Keratinocyte (primary cell): ENCODE measurements at regions not wholly inside any gene's neighbourhood (a gene's known extent, or its start where the extent isn't known, plus 50 kb on each side); places are given as distances from the start of the nearest gene placed in this dataset.

Source experiments
- DNase-seq: peaks from one replicate; pipeline ENCODE4 v3.0.0-alpha.2; 2011; ENCODE audit warnings: low read depth, missing footprints, low spot score
- FAIRE-seq: peaks from 2 replicates; lab custom pipeline; 2011; peaks lifted over from hg19 to GRCh38; lab: Jason Lieb, UNC
- H2AFZ ChIP-seq: 2 replicates; pipeline ENCODE4 v1.6.0; 2012; ENCODE audit warnings: low read length, control low read depth, inconsistent platforms; ENCODE audit not compliant: control insufficient read depth
- H3K27ac ChIP-seq: 2 replicates; pipeline ENCODE4 v1.5.1; 2011; ENCODE audit warnings: low read length; ENCODE audit not compliant: control insufficient read depth, insufficient read depth
- H3K27me3 ChIP-seq: 3 replicates; pipeline ENCODE4 v1.6.0; 2011; ENCODE audit warnings: low read length; ENCODE audit not compliant: control insufficient read depth, insufficient read depth; ENCODE audit errors: extremely low read depth
- H3K36me3 ChIP-seq, 2 experiments: 2 replicates in 1 of 2; 3 replicates in 1 of 2; pipeline ENCODE4 v1.5.1; 2011; ENCODE audit warnings: low read length in 2 of 2, mild to moderate bottlenecking in 1 of 2; ENCODE audit not compliant: control insufficient read depth in 2 of 2, insufficient read depth in 2 of 2; ENCODE audit errors: extremely low read depth in 1 of 2
- H3K4me1 ChIP-seq: 3 replicates; pipeline ENCODE4 v1.5.1; 2011; ENCODE audit warnings: low read length; ENCODE audit not compliant: control insufficient read depth, insufficient read depth; ENCODE audit errors: extremely low read depth
- H3K4me2 ChIP-seq: 3 replicates; pipeline ENCODE4 v1.6.0; 2011; ENCODE audit warnings: low read depth, low read length; ENCODE audit not compliant: control insufficient read depth, insufficient read depth; ENCODE audit errors: extremely low read depth
- H3K4me3 ChIP-seq, 3 experiments: fragments of 200-600 bp in 1 of 3; sonication (generic) in 1 of 3; 2 replicates in 2 of 3; 3 replicates in 1 of 3; pipeline ENCODE4 v1.5.1; 2011 to 2016; ENCODE audit warnings: low read length in 3 of 3, mild to moderate bottlenecking in 3 of 3, control low read depth in 2 of 3, inconsistent platforms in 1 of 3, low read depth in 1 of 3, mixed read lengths in 1 of 3, mixed run types in 1 of 3, moderate library complexity in 1 of 3; ENCODE audit not compliant: control insufficient read depth in 2 of 3, insufficient read depth in 2 of 3; ENCODE audit errors: extremely low read depth in 1 of 3
- H3K79me2 ChIP-seq: 2 replicates; pipeline ENCODE4 v1.6.0; 2012; ENCODE audit warnings: low read length; ENCODE audit not compliant: control insufficient read depth, insufficient read depth
- H3K9ac ChIP-seq: 3 replicates; pipeline ENCODE4 v1.6.0; 2011; ENCODE audit warnings: low read length; ENCODE audit not compliant: control insufficient read depth, insufficient read depth; ENCODE audit errors: extremely low read depth
- H3K9me1 ChIP-seq: 3 replicates; pipeline ENCODE4 v1.6.0; 2011; ENCODE audit warnings: low read length; ENCODE audit not compliant: control insufficient read depth, insufficient read depth; ENCODE audit errors: extremely low read depth
- H3K9me3 ChIP-seq: 2 replicates; pipeline ENCODE4 v1.5.1; 2012; ENCODE audit warnings: low read depth, low read length; ENCODE audit not compliant: control insufficient read depth
- H4K20me1 ChIP-seq: 3 replicates; pipeline ENCODE4 v1.6.0; 2011; ENCODE audit warnings: low read length; ENCODE audit not compliant: control insufficient read depth, insufficient read depth; ENCODE audit errors: extremely low read depth
- EZH2 ChIP-seq: IDR thresholded peaks from one replicate; pipeline ENCODE4 v1.6.1; 2012; ENCODE audit warnings: inconsistent platforms, mild to moderate bottlenecking, low read length, moderate library complexity
- dilution Hi-C: fragments of 300-500 bp; cut with MboI; formaldehyde crosslinking; loops from one replicate; pipeline ENCODE4 v1.7.0; 2020; ENCODE audit warnings: low sequenced_read_pairs; ENCODE audit not compliant: extremely low pct_ligation_motif_present
- TF ChIP-seq, protein P1 (sequence below), 3 experiments: IDR thresholded peaks in 1 of 3; conservative IDR thresholded peaks in 1 of 3; optimal IDR thresholded peaks in 1 of 3; 2 replicates in 2 of 3; 3 replicates in 1 of 3; pipeline versions ENCODE3 to v1.5.1; 2011; ENCODE audit warnings: low read length in 3 of 3, mild to moderate bottlenecking in 3 of 3, moderate library complexity in 2 of 3, control low read depth in 1 of 3, inconsistent platforms in 1 of 3; ENCODE audit not compliant: insufficient read depth in 2 of 3; ENCODE audit errors: extremely low read depth in 1 of 3

DNA sequence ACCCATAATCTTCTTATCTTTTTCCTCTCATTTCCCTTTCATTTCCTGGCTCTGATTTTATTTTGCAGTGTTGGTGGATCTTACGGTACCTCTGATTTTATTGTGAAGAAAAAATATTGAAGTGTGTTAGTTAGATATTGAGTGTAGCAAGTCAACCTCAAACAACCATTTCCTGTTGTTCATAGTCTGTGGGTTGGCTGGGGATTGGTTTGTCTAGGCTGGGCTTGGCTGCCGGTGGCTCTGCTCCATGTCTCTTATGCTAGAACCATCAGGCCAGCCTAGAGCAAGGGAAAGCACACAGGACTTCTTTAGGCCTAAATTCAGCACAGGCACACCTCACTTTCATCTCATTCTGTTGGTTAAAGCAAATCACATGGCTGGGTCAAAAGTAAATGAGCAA is 383.1 kb upstream of the LCORL start:
- no peak overlapping the region for H2AFZ ChIP-seq
- H3K27ac ChIP-seq, result no peak overlapping the region
- no peaks in the 10 kb centered on the region for H3K36me3 ChIP-seq
- TF ChIP-seq, protein P1, sequence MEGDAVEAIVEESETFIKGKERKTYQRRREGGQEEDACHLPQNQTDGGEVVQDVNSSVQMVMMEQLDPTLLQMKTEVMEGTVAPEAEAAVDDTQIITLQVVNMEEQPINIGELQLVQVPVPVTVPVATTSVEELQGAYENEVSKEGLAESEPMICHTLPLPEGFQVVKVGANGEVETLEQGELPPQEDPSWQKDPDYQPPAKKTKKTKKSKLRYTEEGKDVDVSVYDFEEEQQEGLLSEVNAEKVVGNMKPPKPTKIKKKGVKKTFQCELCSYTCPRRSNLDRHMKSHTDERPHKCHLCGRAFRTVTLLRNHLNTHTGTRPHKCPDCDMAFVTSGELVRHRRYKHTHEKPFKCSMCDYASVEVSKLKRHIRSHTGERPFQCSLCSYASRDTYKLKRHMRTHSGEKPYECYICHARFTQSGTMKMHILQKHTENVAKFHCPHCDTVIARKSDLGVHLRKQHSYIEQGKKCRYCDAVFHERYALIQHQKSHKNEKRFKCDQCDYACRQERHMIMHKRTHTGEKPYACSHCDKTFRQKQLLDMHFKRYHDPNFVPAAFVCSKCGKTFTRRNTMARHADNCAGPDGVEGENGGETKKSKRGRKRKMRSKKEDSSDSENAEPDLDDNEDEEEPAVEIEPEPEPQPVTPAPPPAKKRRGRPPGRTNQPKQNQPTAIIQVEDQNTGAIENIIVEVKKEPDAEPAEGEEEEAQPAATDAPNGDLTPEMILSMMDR (optimal IDR thresholded peaks at IDR 0.05 in 1 of 3, IDR thresholded peaks at IDR 0.05 in 1 of 3, conservative IDR thresholded peaks at IDR 0.05 in 1 of 3; ENCODE audit: extremely low read depth in 1 of 3, insufficient read depth in 2 of 3, low read length in 3 of 3), result no peak
- TF ChIP-seq EZH2, result no peak
- H3K79me2 ChIP-seq, result no peaks in the 10 kb centered on the region
- no peak overlapping the region for H3K4me3 ChIP-seq
- no peak overlapping the region for H3K4me2 ChIP-seq
- no peaks in the 10 kb centered on the region for H3K9me1 ChIP-seq
- dilution Hi-C loops, result no loop called here
- FAIRE-seq (no peak), DNase-seq (no peak)
- no peak overlapping the region for H3K9ac ChIP-seq
- H3K27me3 ChIP-seq, result no peaks in the 10 kb centered on the region
- H3K4me1 ChIP-seq, result no peaks in the 10 kb centered on the region
- no peaks in the 10 kb centered on the region for H4K20me1 ChIP-seq
- no peaks in the 10 kb centered on the region for H3K9me3 ChIP-seq

DNA sequence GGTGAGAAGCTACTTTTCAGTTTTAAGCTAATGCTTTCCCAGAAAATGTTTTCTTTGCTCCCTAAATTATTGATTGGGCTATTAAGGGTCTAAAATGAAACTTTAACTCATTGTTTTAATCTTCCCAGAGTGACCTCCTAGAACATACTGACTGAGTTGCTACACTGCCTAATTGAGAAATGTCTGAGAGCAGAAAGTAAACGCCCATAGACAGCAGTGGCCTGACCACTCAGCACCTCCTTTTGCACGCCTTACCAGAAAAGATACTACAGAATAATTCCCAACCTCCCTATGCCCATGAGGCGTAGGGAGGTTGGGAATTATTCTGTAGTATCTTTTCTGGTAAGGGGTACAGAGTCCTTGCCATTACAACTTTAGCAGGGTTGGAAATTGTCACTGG is 381.8 kb upstream of the LCORL start:
- no peaks in the 10 kb centered on the region for H3K36me3 ChIP-seq
- H3K4me2 ChIP-seq, result no peak overlapping the region
- H3K4me1 ChIP-seq, result no peaks in the 10 kb centered on the region
- no peak for FAIRE-seq
- no peak overlapping the region for H2AFZ ChIP-seq
- no peak for DNase-seq
- dilution Hi-C loops, result no loop called here
- H3K79me2 ChIP-seq, result no peaks in the 10 kb centered on the region
- TF ChIP-seq EZH2, result no peak
- TF ChIP-seq, protein P1 (optimal IDR thresholded peaks at IDR 0.05 in 1 of 3, IDR thresholded peaks at IDR 0.05 in 1 of 3, conservative IDR thresholded peaks at IDR 0.05 in 1 of 3; ENCODE audit: extremely low read depth in 1 of 3, insufficient read depth in 2 of 3, low read length in 3 of 3), result no peak
- no peak overlapping the region for H3K4me3 ChIP-seq
- H3K9me3 ChIP-seq, result no peaks in the 10 kb centered on the region
- no peaks in the 10 kb centered on the region for H4K20me1 ChIP-seq
- H3K27me3 ChIP-seq, result no peaks in the 10 kb centered on the region
- H3K9me1 ChIP-seq, result no peaks in the 10 kb centered on the region
- H3K9ac ChIP-seq, result no peak overlapping the region
- no peak overlapping the region for H3K27ac ChIP-seq
